Panc1 (cell line): ENCODE measurements at regions not wholly inside any gene's neighbourhood (a gene's known extent, or its start where the extent isn't known, plus 50 kb on each side); places are given as distances from the start of the nearest gene placed in this dataset.

ENCODE experiments used
- CTCF ChIP-seq: fragments of 450-650 bp; IDR thresholded peaks from 2 replicates; pipeline ENCODE4 v1.5.1; 2017; ENCODE audit warnings: mild to moderate bottlenecking
- POLR2AphosphoS5 ChIP-seq: IDR thresholded peaks from 2 replicates; pipeline ENCODE4 v1.6.1; 2012; ENCODE audit warnings: mild to moderate bottlenecking, low read depth, low read length, moderate library complexity
- REST ChIP-seq, 2 experiments: IDR thresholded peaks; 2 replicates each; pipeline ENCODE4 v1.6.1; 2011 to 2012; ENCODE audit warnings: low read depth in 2 of 2, control low read depth in 1 of 2, low read length in 1 of 2, mild to moderate bottlenecking in 1 of 2, moderate library complexity in 1 of 2; ENCODE audit not compliant: insufficient read depth in 1 of 2
- TCF7L2 ChIP-seq: IDR thresholded peaks from 2 replicates; pipeline ENCODE4 v1.6.1; 2011; ENCODE audit warnings: mild to moderate bottlenecking, low read depth, low read length, inconsistent platforms

GRCh38 chr6:66361886-66362285, 654.9 kb upstream of the EYS start:
- TF ChIP-seq POLR2AphosphoS5 (no peak), CTCF (no peak), TCF7L2 (no peak), REST (IDR thresholded peaks at IDR 0.05; ENCODE audit: insufficient read depth in 1 of 2, low read depth in 2 of 2, low read length in 1 of 2) (no peak)
